Fibroblast of lung (primary cell): ENCODE measurements at regions not wholly inside any gene's neighbourhood (a gene's known extent, or its start where the extent isn't known, plus 50 kb on each side); places are given as distances from the start of the nearest gene placed in this dataset.

Experiments used
- CTCF ChIP-seq, 2 donors: IDR thresholded peaks in 1 of 2; conservative IDR thresholded peaks in 1 of 2; 1 replicate in 1 of 2; 2 replicates in 1 of 2; pipeline ENCODE4 v1.5.1; 2011 to 2012; ENCODE audit warnings: low read length in 2 of 2, control low read depth in 1 of 2, inconsistent platforms in 1 of 2, low read depth in 1 of 2, mild to moderate bottlenecking in 1 of 2
- EZH2 ChIP-seq: IDR thresholded peaks from 2 replicates; pipeline ENCODE4 v1.5.1; 2012; ENCODE audit warnings: low read length, control low read depth, mild to moderate bottlenecking; ENCODE audit errors: missing control alignments

GRCh38 chr2:225207471-225207870 lies 165.2 kb upstream of the DOCK10 start:
- no peak for TF ChIP-seq CTCF (conservative IDR thresholded peaks at IDR 0.05 in 1 of 2, IDR thresholded peaks at IDR 0.05 in 1 of 2; ENCODE audit: low read depth in 1 of 2, low read length in 2 of 2)
- no peak for TF ChIP-seq EZH2
